SK-N-SH treated with all-trans-retinoic acid at 6 μM for 48 hours (cell line): ENCODE measurements at regions not wholly inside any gene's neighbourhood (a gene's known extent, or its start where the extent isn't known, plus 50 kb on each side); places are given as distances from the start of the nearest gene placed in this dataset.

ENCODE experiments used
- ATAC-seq: fragments of 200-7000 bp; cut with Tn5 transposase; 3 replicates; pipeline ENCODE4 v1.9.1; 2020; ENCODE audit warnings: mild to moderate bottlenecking, moderate library complexity
- BACH2 ChIP-seq: fragments of 250-450 bp; sonication (Bioruptor Pico); IDR thresholded peaks from 2 replicates; pipeline ENCODE4 v1.9.0; 2021; ENCODE audit warnings: mild to moderate bottlenecking, borderline replicate concordance
- CREB5 ChIP-seq: fragments of 250-450 bp; sonication (Bioruptor Pico); IDR thresholded peaks from 2 replicates; pipeline ENCODE4 v1.5.1; 2020; ENCODE audit warnings: low read depth, mild to moderate bottlenecking, moderate library complexity
- CSDC2 ChIP-seq: fragments of 250-450 bp; sonication (Bioruptor Pico); IDR thresholded peaks from 2 replicates; pipeline ENCODE4 v1.5.0; 2020; ENCODE audit warnings: mild to moderate bottlenecking, moderate library complexity
- ESRRG ChIP-seq: fragments of 250-450 bp; sonication (Bioruptor Pico); IDR thresholded peaks from 2 replicates; pipeline ENCODE4 v1.6.1; 2021; ENCODE audit warnings: mild to moderate bottlenecking
- GLIS3 ChIP-seq: fragments of 250-450 bp; sonication (Bioruptor Pico); IDR thresholded peaks from 2 replicates; pipeline ENCODE4 v1.5.0; 2020; ENCODE audit warnings: mild to moderate bottlenecking, moderate library complexity
- ISL1 ChIP-seq: fragments of 250-450 bp; sonication (Bioruptor Pico); IDR thresholded peaks from 2 replicates; pipeline ENCODE4 v2.1.2; 2022; ENCODE audit warnings: mild to moderate bottlenecking, moderate library complexity
- PPARA ChIP-seq: fragments of 250-450 bp; sonication (Bioruptor Pico); IDR thresholded peaks from 2 replicates; pipeline ENCODE4 v1.5.0; 2020; ENCODE audit warnings: mild to moderate bottlenecking, borderline replicate concordance
- RARB ChIP-seq: fragments of 250-450 bp; sonication (Bioruptor Pico); IDR thresholded peaks from 2 replicates; pipeline ENCODE4 v1.8.0; 2021; ENCODE audit warnings: mild to moderate bottlenecking, moderate library complexity
- SNAI2 ChIP-seq: fragments of 250-450 bp; sonication (Bioruptor Pico); IDR thresholded peaks from 2 replicates; pipeline ENCODE4 v1.5.0; 2020; ENCODE audit warnings: mild to moderate bottlenecking, moderate library complexity
- TCF4 ChIP-seq: fragments of 250-450 bp; sonication (Bioruptor Pico); IDR thresholded peaks from 2 replicates; pipeline ENCODE4 v1.8.0; 2021; ENCODE audit warnings: mild to moderate bottlenecking, moderate library complexity, borderline replicate concordance
- TOX ChIP-seq: fragments of 250-450 bp; sonication (Bioruptor Pico); IDR thresholded peaks from 2 replicates; pipeline ENCODE4 v1.8.0; 2021; ENCODE audit warnings: mild to moderate bottlenecking, moderate library complexity, borderline replicate concordance
- TSHZ2 ChIP-seq: fragments of 250-450 bp; sonication (Bioruptor Pico); IDR thresholded peaks from 2 replicates; pipeline ENCODE4 v1.5.0; 2020; ENCODE audit warnings: mild to moderate bottlenecking, moderate library complexity
- ZC3H10 ChIP-seq: fragments of 250-450 bp; sonication (Bioruptor Pico); IDR thresholded peaks from 2 replicates; pipeline ENCODE4 v1.5.1; 2021; ENCODE audit warnings: mild to moderate bottlenecking, moderate library complexity
- ZFP3 ChIP-seq: fragments of 250-450 bp; sonication (Bioruptor Pico); IDR thresholded peaks from 2 replicates; pipeline ENCODE4 v1.5.0; 2020; ENCODE audit warnings: mild to moderate bottlenecking, moderate library complexity
- ZFP30 ChIP-seq: fragments of 450-650 bp; formaldehyde crosslinking; IDR thresholded peaks from 2 replicates; pipeline ENCODE4 v1.5.0; 2022; ENCODE audit warnings: mild to moderate bottlenecking, moderate library complexity
- ZNF565 ChIP-seq: fragments of 450-650 bp; formaldehyde crosslinking; conservative IDR thresholded peaks from 2 replicates; pipeline ENCODE4 v1.5.0; 2020; ENCODE audit warnings: low read depth, mild to moderate bottlenecking, moderate library complexity
- ZNF8 ChIP-seq: fragments of 450-650 bp; formaldehyde crosslinking; IDR thresholded peaks from 2 replicates; pipeline ENCODE4 v1.5.0; 2020; ENCODE audit warnings: mild to moderate bottlenecking, moderate library complexity
- TF ChIP-seq, protein P1 (sequence below): fragments of 250-450 bp; sonication (Bioruptor Pico); IDR thresholded peaks from 2 replicates; pipeline ENCODE4 v1.5.1; 2021; ENCODE audit warnings: mild to moderate bottlenecking, moderate library complexity
- TF ChIP-seq, protein P2 (sequence below): fragments of 250-450 bp; sonication (Bioruptor Pico); IDR thresholded peaks from 2 replicates; pipeline ENCODE4 v1.8.0; 2021; ENCODE audit warnings: low read depth, mild to moderate bottlenecking, moderate library complexity, borderline replicate concordance
- TF ChIP-seq, protein P3 (sequence below): fragments of 250-450 bp; sonication (Bioruptor Pico); IDR thresholded peaks from 2 replicates; pipeline ENCODE4 v1.8.0; 2020; ENCODE audit warnings: mild to moderate bottlenecking, moderate library complexity, borderline replicate concordance

DNA sequence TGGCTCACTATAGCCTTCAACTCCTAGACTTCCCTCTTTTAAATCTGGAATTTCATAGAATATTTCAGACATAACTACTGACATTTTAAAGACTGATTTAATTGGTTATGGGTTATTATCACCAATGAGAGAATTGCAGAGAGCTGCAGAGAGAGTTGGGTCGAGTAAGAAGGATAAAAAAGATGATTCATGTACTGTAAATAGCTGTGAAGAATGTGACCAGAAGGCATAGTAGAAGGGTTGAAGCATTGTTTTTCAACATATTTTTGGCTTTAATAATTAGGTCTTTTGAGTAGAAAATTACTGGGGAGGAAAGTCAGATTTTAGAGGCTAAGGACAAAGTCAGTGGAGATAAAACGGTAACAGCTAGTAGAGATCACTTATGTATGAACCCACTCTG, 503.2 kb upstream of the SLC8A1 start:
- no peak for ATAC-seq
- TF ChIP-seq CREB5 (CRISPR knock-in tag) (no peak), ZNF565 (CRISPR knock-in tag) (no peak), CSDC2 (no peak)
- TF ChIP-seq, protein P1, sequence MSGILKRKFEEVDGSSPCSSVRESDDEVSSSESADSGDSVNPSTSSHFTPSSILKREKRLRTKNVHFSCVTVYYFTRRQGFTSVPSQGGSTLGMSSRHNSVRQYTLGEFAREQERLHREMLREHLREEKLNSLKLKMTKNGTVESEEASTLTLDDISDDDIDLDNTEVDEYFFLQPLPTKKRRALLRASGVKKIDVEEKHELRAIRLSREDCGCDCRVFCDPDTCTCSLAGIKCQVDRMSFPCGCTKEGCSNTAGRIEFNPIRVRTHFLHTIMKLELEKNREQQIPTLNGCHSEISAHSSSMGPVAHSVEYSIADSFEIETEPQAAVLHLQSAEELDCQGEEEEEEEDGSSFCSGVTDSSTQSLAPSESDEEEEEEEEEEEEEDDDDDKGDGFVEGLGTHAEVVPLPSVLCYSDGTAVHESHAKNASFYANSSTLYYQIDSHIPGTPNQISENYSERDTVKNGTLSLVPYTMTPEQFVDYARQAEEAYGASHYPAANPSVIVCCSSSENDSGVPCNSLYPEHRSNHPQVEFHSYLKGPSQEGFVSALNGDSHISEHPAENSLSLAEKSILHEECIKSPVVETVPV: no peak

DNA sequence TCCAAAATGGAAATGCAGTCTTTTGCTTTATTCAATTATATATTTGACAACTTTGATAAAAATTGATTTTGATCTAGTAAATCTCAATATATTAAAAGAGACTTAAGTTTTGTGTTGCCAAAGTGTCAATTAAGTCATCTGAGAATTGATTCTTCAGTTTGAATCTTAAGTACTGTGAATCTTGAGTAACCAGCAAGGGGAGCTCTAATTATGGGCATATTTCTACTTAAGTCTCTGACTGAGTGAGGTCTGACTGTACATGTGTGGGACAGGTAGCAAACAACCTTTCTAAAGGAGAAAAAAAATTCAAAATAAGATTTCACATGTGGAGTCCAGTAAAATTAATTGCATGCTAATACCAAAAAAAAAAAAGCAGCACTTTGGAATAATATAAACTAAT, 503.7 kb upstream of the SLC8A1 start:
- no peak for TF ChIP-seq TOX (CRISPR knock-in tag)
- TF ChIP-seq, protein P2, sequence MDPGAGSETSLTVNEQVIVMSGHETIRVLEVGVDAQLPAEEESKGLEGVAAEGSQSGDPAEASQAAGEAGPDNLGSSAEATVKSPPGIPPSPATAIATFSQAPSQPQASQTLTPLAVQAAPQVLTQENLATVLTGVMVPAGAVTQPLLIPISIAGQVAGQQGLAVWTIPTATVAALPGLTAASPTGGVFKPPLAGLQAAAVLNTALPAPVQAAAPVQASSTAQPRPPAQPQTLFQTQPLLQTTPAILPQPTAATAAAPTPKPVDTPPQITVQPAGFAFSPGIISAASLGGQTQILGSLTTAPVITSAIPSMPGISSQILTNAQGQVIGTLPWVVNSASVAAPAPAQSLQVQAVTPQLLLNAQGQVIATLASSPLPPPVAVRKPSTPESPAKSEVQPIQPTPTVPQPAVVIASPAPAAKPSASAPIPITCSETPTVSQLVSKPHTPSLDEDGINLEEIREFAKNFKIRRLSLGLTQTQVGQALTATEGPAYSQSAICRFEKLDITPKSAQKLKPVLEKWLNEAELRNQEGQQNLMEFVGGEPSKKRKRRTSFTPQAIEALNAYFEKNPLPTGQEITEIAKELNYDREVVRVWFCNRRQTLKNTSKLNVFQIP (CRISPR knock-in tag): no peak
- no peak for TF ChIP-seq TSHZ2
- no peak for TF ChIP-seq CSDC2
- TF ChIP-seq ISL1: no peak
- no peak for TF ChIP-seq RARB
- no peak for TF ChIP-seq TCF4 (CRISPR knock-in tag)
- TF ChIP-seq CREB5 (CRISPR knock-in tag): no peak
- TF ChIP-seq, protein P1: no peak
- TF ChIP-seq ZFP30: no peak
- TF ChIP-seq BACH2 (CRISPR knock-in tag): no peak
- no peak for TF ChIP-seq ESRRG (CRISPR knock-in tag)
- no peak for TF ChIP-seq SNAI2 (CRISPR knock-in tag)
- no peak for TF ChIP-seq GLIS3 (CRISPR knock-in tag)
- no peak for TF ChIP-seq ZC3H10 (CRISPR knock-in tag)
- TF ChIP-seq ZNF565 (CRISPR knock-in tag): no peak
- TF ChIP-seq, protein P3, sequence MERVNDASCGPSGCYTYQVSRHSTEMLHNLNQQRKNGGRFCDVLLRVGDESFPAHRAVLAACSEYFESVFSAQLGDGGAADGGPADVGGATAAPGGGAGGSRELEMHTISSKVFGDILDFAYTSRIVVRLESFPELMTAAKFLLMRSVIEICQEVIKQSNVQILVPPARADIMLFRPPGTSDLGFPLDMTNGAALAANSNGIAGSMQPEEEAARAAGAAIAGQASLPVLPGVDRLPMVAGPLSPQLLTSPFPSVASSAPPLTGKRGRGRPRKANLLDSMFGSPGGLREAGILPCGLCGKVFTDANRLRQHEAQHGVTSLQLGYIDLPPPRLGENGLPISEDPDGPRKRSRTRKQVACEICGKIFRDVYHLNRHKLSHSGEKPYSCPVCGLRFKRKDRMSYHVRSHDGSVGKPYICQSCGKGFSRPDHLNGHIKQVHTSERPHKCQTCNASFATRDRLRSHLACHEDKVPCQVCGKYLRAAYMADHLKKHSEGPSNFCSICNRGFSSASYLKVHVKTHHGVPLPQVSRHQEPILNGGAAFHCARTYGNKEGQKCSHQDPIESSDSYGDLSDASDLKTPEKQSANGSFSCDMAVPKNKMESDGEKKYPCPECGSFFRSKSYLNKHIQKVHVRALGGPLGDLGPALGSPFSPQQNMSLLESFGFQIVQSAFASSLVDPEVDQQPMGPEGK: no peak
- TF ChIP-seq ZFP3 (CRISPR knock-in tag): no peak
- no peak for ATAC-seq

DNA sequence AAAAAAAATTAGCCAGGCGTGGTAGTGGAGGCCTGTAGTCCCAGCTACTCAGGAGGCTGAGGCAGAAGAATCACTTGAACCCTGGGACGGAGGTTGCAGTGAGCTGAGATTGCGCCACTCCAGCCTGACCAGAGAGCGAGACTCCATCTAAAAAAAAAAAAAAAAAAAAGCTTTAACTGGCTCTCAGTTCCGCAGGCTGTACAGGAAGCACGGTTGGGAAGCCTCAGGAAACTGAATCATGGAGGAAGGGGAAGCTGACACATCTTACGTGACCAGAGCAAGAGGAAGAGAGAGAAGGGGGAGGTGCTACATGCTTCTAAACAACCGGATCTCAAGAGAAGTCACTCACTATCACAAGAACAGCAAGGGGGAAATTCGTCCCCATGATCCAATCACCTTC, 505.6 kb upstream of the SLC8A1 start:
- ATAC-seq: no peak
- TF ChIP-seq ZFP3 (CRISPR knock-in tag) (no peak), SNAI2 (CRISPR knock-in tag) (no peak), ZNF8 (CRISPR knock-in tag) (no peak), TOX (CRISPR knock-in tag) (no peak), CREB5 (CRISPR knock-in tag) (no peak), ZFP30 (no peak), ISL1 (no peak), ESRRG (CRISPR knock-in tag) (no peak), PPARA (CRISPR knock-in tag) (no peak), ZC3H10 (CRISPR knock-in tag) (no peak), TCF4 (CRISPR knock-in tag) (no peak)
- TF ChIP-seq, protein P3: no peak
